H1 (cell line): ENCODE measurements at regions not wholly inside any gene's neighbourhood (a gene's known extent, or its start where the extent isn't known, plus 50 kb on each side); places are given as distances from the start of the nearest gene placed in this dataset.

Experiments
- CTCF ChIA-PET: fragments of 300-600 bp; sonication (Branson Sonifier 250); formaldehyde crosslinking; loops from one replicate; lab custom pipeline; 2021; ENCODE audit not compliant: partially characterized antibody; lab: Charles Lee
- POLR2A ChIA-PET: fragments of 300-600 bp; sonication (Branson Sonifier 250); formaldehyde crosslinking; loops from one replicate; lab custom pipeline; 2021; ENCODE audit warnings: inconsistent platforms; ENCODE audit not compliant: partially characterized antibody; lab: Charles Lee
- DNase-seq, 2 experiments: peaks; one replicate each; pipeline versions ENCODE4 v3.0.0 to v3.0.0-alpha.2; 2010 to 2022; ENCODE audit warnings: low spot score in 2 of 2, low read depth in 1 of 2, mixed read lengths in 1 of 2
- FAIRE-seq: peaks from 2 replicates; lab custom pipeline; 2011; peaks lifted over from hg19 to GRCh38; lab: Jason Lieb, UNC
- H2AFZ ChIP-seq: 2 replicates; pipeline ENCODE4 v1.8.1; 2012; ENCODE audit warnings: low read length, inconsistent platforms
- H2AK5ac ChIP-seq: 2 replicates; pipeline ENCODE4 v1.6.1; 2013; ENCODE audit warnings: low read depth, low read length
- H2BK120ac ChIP-seq: replicated peaks from 2 replicates; pipeline ENCODE3; 2013; ENCODE audit warnings: low read depth, low read length, inconsistent platforms
- H2BK12ac ChIP-seq: 2 replicates; pipeline ENCODE4 v1.6.1; 2013; ENCODE audit warnings: low read depth, low read length
- H2BK15ac ChIP-seq: 2 replicates; pipeline ENCODE4 v1.6.1; 2013; ENCODE audit warnings: low read length
- H2BK20ac ChIP-seq: 2 replicates; pipeline ENCODE4 v1.6.1; 2013; ENCODE audit warnings: low read length
- H2BK5ac ChIP-seq: 2 replicates; pipeline ENCODE4 v1.6.1; 2013; ENCODE audit warnings: low read depth, low read length
- H3K14ac ChIP-seq: 2 replicates; pipeline ENCODE4 v1.6.1; 2013; ENCODE audit warnings: inconsistent platforms; ENCODE audit not compliant: insufficient read length
- H3K18ac ChIP-seq: 2 replicates; pipeline ENCODE4 v1.6.1; 2013; ENCODE audit warnings: low read length; ENCODE audit errors: extremely low read depth
- H3K23ac ChIP-seq: 2 replicates; pipeline ENCODE4 v1.6.1; 2013; ENCODE audit warnings: inconsistent platforms; ENCODE audit not compliant: insufficient read length
- H3K23me2 ChIP-seq: 2 replicates; pipeline ENCODE4 v1.6.1; 2013; ENCODE audit warnings: low read depth, low read length
- H3K27ac ChIP-seq: 2 replicates; pipeline ENCODE4 v1.6.1; 2011; ENCODE audit warnings: low read depth, low read length, inconsistent platforms
- H3K27me3 ChIP-seq, 4 experiments: replicated peaks in 1 of 4; 1 replicate in 1 of 4; 2 replicates in 3 of 4; pipeline versions ENCODE4 v1.6.1 to v1.8.1; 2011 to 2013; ENCODE audit warnings: low read length in 3 of 4, mild to moderate bottlenecking in 3 of 4, inconsistent platforms in 2 of 4, mixed read lengths in 2 of 4, moderate library complexity in 1 of 4; ENCODE audit not compliant: control insufficient read depth in 3 of 4, insufficient read depth in 3 of 4; ENCODE audit errors: extremely low read depth in 1 of 4
- H3K36me3 ChIP-seq, 4 experiments: 2 replicates each; pipeline versions ENCODE4 v1.6.1 to v1.8.1; 2011 to 2013; ENCODE audit warnings: mild to moderate bottlenecking in 4 of 4, low read length in 3 of 4, moderate library complexity in 2 of 4, control low read depth in 1 of 4, inconsistent platforms in 1 of 4; ENCODE audit not compliant: insufficient read depth in 4 of 4, control insufficient read depth in 2 of 4
- H3K4ac ChIP-seq: replicated peaks from 2 replicates; pipeline ENCODE3; 2013; ENCODE audit warnings: low read length, low read depth, mixed read lengths, inconsistent platforms; ENCODE audit not compliant: insufficient read length
- H3K4me1 ChIP-seq, 4 experiments: replicated peaks in 1 of 4; 1 replicate in 1 of 4; 2 replicates in 3 of 4; pipeline versions ENCODE4 v1.6.1 to v1.8.1; 2011 to 2013; ENCODE audit warnings: low read length in 3 of 4, inconsistent platforms in 2 of 4, mixed read lengths in 1 of 4; ENCODE audit not compliant: insufficient read depth in 4 of 4, control insufficient read depth in 3 of 4
- H3K4me2 ChIP-seq, 2 experiments: 2 replicates each; pipeline versions ENCODE4 v1.6.1 to v1.8.1; 2011 to 2013; ENCODE audit warnings: low read depth in 2 of 2, low read length in 2 of 2, control low read depth in 1 of 2, inconsistent platforms in 1 of 2, mild to moderate bottlenecking in 1 of 2; ENCODE audit not compliant: insufficient read depth in 1 of 2
- H3K4me3 ChIP-seq, 4 experiments: fragments of 200-600, 300-600 bp in 1 of 4; sonication (generic), shearing (Covaris generic), sonication (Bioruptor Twin) in 1 of 4; 2 replicates each; pipeline versions ENCODE4 v1.5.1 to v1.8.1; 2011 to 2016; ENCODE audit warnings: low read length in 4 of 4, low read depth in 3 of 4, control low read depth in 2 of 4, inconsistent platforms in 2 of 4, mild to moderate bottlenecking in 2 of 4, mixed read lengths in 1 of 4, moderate library complexity in 1 of 4; ENCODE audit not compliant: insufficient read depth in 2 of 4; ENCODE audit errors: extremely low read depth in 1 of 4
- H3K56ac ChIP-seq: replicated peaks from 2 replicates; pipeline ENCODE3; 2013; ENCODE audit warnings: low read depth, mild to moderate bottlenecking, mixed read lengths, low read length, inconsistent platforms; ENCODE audit not compliant: insufficient read length
- H3K79me1 ChIP-seq: 2 replicates; pipeline ENCODE4 v1.6.1; 2013; ENCODE audit warnings: low read depth, low read length, control low read depth
- H3K79me2 ChIP-seq, 2 experiments: 2 replicates each; pipeline versions ENCODE4 v1.6.1 to v1.8.1; 2012 to 2013; ENCODE audit warnings: low read length in 2 of 2, mild to moderate bottlenecking in 2 of 2, inconsistent platforms in 1 of 2; ENCODE audit not compliant: insufficient read depth in 2 of 2, control insufficient read depth in 1 of 2
- H3K9ac ChIP-seq, 4 experiments: replicated peaks in 1 of 4; 1 replicate in 1 of 4; 2 replicates in 3 of 4; pipeline versions ENCODE4 v1.6.1 to v1.8.1; 2011 to 2013; ENCODE audit warnings: low read depth in 3 of 4, low read length in 3 of 4, control low read depth in 2 of 4, mild to moderate bottlenecking in 2 of 4, moderate library complexity in 2 of 4, inconsistent platforms in 1 of 4; ENCODE audit errors: extremely low read depth in 1 of 4
- H3K9me3 ChIP-seq, 2 experiments: 2 replicates each; pipeline versions ENCODE4 v1.6.1 to v1.8.1; 2012 to 2013; ENCODE audit warnings: mild to moderate bottlenecking in 2 of 2, moderate library complexity in 2 of 2, control low read depth in 1 of 2, inconsistent platforms in 1 of 2, low read depth in 1 of 2, low read length in 1 of 2, mixed read lengths in 1 of 2; ENCODE audit not compliant: insufficient read depth in 2 of 2
- H4K20me1 ChIP-seq, 2 experiments: replicated peaks in 1 of 2; 2 replicates each; pipeline versions ENCODE3 to v1.8.1; 2011 to 2013; ENCODE audit warnings: inconsistent platforms in 2 of 2, low read length in 2 of 2, mild to moderate bottlenecking in 1 of 2; ENCODE audit not compliant: insufficient read depth in 2 of 2, control insufficient read depth in 1 of 2
- H4K5ac ChIP-seq: 2 replicates; pipeline ENCODE4 v1.6.1; 2013; ENCODE audit warnings: low read length, low read depth, mixed read lengths, inconsistent platforms; ENCODE audit not compliant: insufficient read length
- H4K8ac ChIP-seq: 2 replicates; pipeline ENCODE4 v1.8.0; 2013; ENCODE audit warnings: mild to moderate bottlenecking, moderate library complexity, low read length, inconsistent platforms; ENCODE audit not compliant: insufficient read depth; ENCODE audit errors: extremely low read depth
- H4K91ac ChIP-seq: replicated peaks from 2 replicates; pipeline ENCODE3; 2013; ENCODE audit warnings: low read length, mixed read lengths, inconsistent platforms; ENCODE audit not compliant: insufficient read length
- ASH2L ChIP-seq: fragments of 200-600, 300-600 bp; sonication (generic); IDR thresholded peaks from one replicate; pipeline ENCODE4 v1.7.1; 2017; ENCODE audit warnings: low read length
- CBX5 ChIP-seq: fragments of 300-800, 300-1000 bp; sonication (generic); IDR thresholded peaks from 2 replicates; pipeline ENCODE4 v1.7.1; 2016; ENCODE audit warnings: antibody characterized with exemption, low read length, low read depth
- JUND ChIP-seq: IDR thresholded peaks from 2 replicates; pipeline ENCODE4 v1.6.1; 2011; ENCODE audit warnings: mild to moderate bottlenecking, improper control_type of control experiment, low read length
- MAFK ChIP-seq: IDR thresholded peaks from 2 replicates; pipeline ENCODE4 v1.6.1; 2012; ENCODE audit warnings: low read depth, mild to moderate bottlenecking, improper control_type of control experiment, low read length
- NANOG ChIP-seq: IDR thresholded peaks from 2 replicates; pipeline ENCODE4 v1.6.1; 2011; ENCODE audit warnings: low read length, low read depth, mild to moderate bottlenecking, inconsistent platforms; ENCODE audit not compliant: insufficient read depth, poor library complexity, severe bottlenecking
- POLR2AphosphoS5 ChIP-seq: IDR thresholded peaks from 2 replicates; pipeline ENCODE4 v1.6.1; 2011; ENCODE audit warnings: low read depth, low read length
- RAD21 ChIP-seq, 2 experiments: IDR thresholded peaks in 1 of 2; conservative IDR thresholded peaks in 1 of 2; 2 replicates each; pipeline ENCODE4 v1.6.1; 2011; ENCODE audit warnings: low read depth in 2 of 2, low read length in 2 of 2, improper control_type of control experiment in 1 of 2, inconsistent platforms in 1 of 2, mild to moderate bottlenecking in 1 of 2, moderate library complexity in 1 of 2
- RBBP5 ChIP-seq: IDR thresholded peaks from 2 replicates; pipeline ENCODE4 v1.7.1; 2012; ENCODE audit warnings: low read depth, mild to moderate bottlenecking, inconsistent platforms, low read length, moderate library complexity, borderline replicate concordance
- RNF2 ChIP-seq: fragments of 200-900, 300-1000 bp; sonication (generic); IDR thresholded peaks from 2 replicates; pipeline ENCODE4 v1.7.1; 2016; ENCODE audit warnings: borderline replicate concordance, low read depth, mild to moderate bottlenecking, antibody characterized with exemption, low read length; ENCODE audit not compliant: poor library complexity, severe bottlenecking; ENCODE audit errors: missing control alignments
- SIN3A ChIP-seq, 2 experiments: IDR thresholded peaks in 1 of 2; conservative IDR thresholded peaks in 1 of 2; 2 replicates each; pipeline ENCODE4 v1.6.1; 2011 to 2012; ENCODE audit warnings: low read length in 2 of 2, improper control_type of control experiment in 1 of 2, low read depth in 1 of 2, mild to moderate bottlenecking in 1 of 2
- SIRT6 ChIP-seq: IDR thresholded peaks from one replicate; pipeline ENCODE4 v1.7.1; 2012; ENCODE audit warnings: low read length, inconsistent platforms
- SRF ChIP-seq: IDR thresholded peaks from 2 replicates; pipeline ENCODE4 v1.6.1; 2011; ENCODE audit warnings: mild to moderate bottlenecking, low read depth, low read length, moderate library complexity
- TAF1 ChIP-seq: IDR thresholded peaks from 2 replicates; pipeline ENCODE4 v1.6.1; 2011; ENCODE audit warnings: mild to moderate bottlenecking, low read depth, low read length
- WGBS, 2 experiments: shearing (Covaris generic) in 1 of 2; methylation state at CpG; one replicate each; pipeline versions ENCODE4 v1.1.6 to v1.1.7; 2013 to 2015; ENCODE audit warnings: low lambda C conversion rate in 2 of 2, mixed read lengths in 2 of 2, inconsistent platforms in 1 of 2, low coverage in 1 of 2, missing lambda C conversion rate in 1 of 2; ENCODE audit not compliant: insufficient replicate concordance in 2 of 2, insufficient coverage in 1 of 2, insufficient read length in 1 of 2; ENCODE audit errors: extremely low coverage in 1 of 2, missing lambda C conversion rate in 1 of 2; 5-methylcytosine and 5-hydroxymethylcytosine counted together
- TF ChIP-seq, protein P1 (sequence below): IDR thresholded peaks from 2 replicates; pipeline ENCODE4 v1.6.1; 2011; ENCODE audit warnings: low read depth, mild to moderate bottlenecking, low read length; ENCODE audit not compliant: insufficient read depth

GRCh38 chr4:153074486-153074885 lies 129.8 kb upstream of the TRIM2 start:
- no peaks in the 10 kb centered on the region for H3K27me3 ChIP-seq
- no peak for DNase-seq
- TF ChIP-seq CBX5: no peak
- TF ChIP-seq MAFK: no peak
- no peak for TF ChIP-seq SIRT6
- TF ChIP-seq, protein P1, sequence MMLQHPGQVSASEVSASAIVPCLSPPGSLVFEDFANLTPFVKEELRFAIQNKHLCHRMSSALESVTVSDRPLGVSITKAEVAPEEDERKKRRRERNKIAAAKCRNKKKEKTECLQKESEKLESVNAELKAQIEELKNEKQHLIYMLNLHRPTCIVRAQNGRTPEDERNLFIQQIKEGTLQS: no peak
- TF ChIP-seq SIN3A (conservative IDR thresholded peaks at IDR 0.05 in 1 of 2, IDR thresholded peaks at IDR 0.05 in 1 of 2; ENCODE audit: low read depth in 1 of 2, low read length in 2 of 2): no peak
- TF ChIP-seq RNF2: no peak
- no peak for TF ChIP-seq JUND
- TF ChIP-seq TAF1: no peak
- no peak for TF ChIP-seq POLR2AphosphoS5
- no peak for TF ChIP-seq RAD21 (IDR thresholded peaks at IDR 0.05 in 1 of 2, conservative IDR thresholded peaks at IDR 0.05 in 1 of 2; ENCODE audit: low read depth in 2 of 2, low read length in 2 of 2)
- TF ChIP-seq RBBP5: no peak
- TF ChIP-seq SRF: no peak
- TF ChIP-seq NANOG: no peak
- no peak for TF ChIP-seq ASH2L
- no peak overlapping the region for H2BK15ac ChIP-seq
- H4K91ac ChIP-seq: no peak overlapping the region
- no peaks in the 10 kb centered on the region; a peak in 1 of 7 replicates for H3K4me1 ChIP-seq
- no peak overlapping the region for H3K23ac ChIP-seq
- ChIA-PET POLR2A (no interaction called here), CTCF (interaction anchor here (1.3 to 2.5 kb wide), 5 partner anchors 9 to 56 kb away, joined by 3 to 8 read pairs (median 7); no protein-coding TSS in a partner anchor)
- H4K5ac ChIP-seq: no peak overlapping the region
- H2BK5ac ChIP-seq: no peak overlapping the region
- H2BK20ac ChIP-seq: no peak overlapping the region
- no peak overlapping the region for H3K9ac ChIP-seq
- 72% methylated on average over 1 of the region's 1 CpG; no CpG with 5 or more reads in 1 of the 2 experiments for WGBS, 2 experiments
- no peaks in the 10 kb centered on the region for H4K20me1 ChIP-seq
- no peaks in the 10 kb centered on the region for H3K36me3 ChIP-seq
- no peaks in the 10 kb centered on the region for H3K79me2 ChIP-seq
- no peak overlapping the region for H3K56ac ChIP-seq
- no peak overlapping the region for H3K18ac ChIP-seq
- no peak overlapping the region for H3K4me2 ChIP-seq
- H3K27ac ChIP-seq: no peak overlapping the region
- H2BK12ac ChIP-seq: no peak overlapping the region
- no peak overlapping the region for H3K14ac ChIP-seq
- no peak for FAIRE-seq
- H3K4ac ChIP-seq: no peak overlapping the region
- no peaks in the 10 kb centered on the region for H3K9me3 ChIP-seq
- H3K4me3 ChIP-seq: no peak overlapping the region
- H2AFZ ChIP-seq: no peak overlapping the region
- H2AK5ac ChIP-seq: no peak overlapping the region
- H4K8ac ChIP-seq: no peak overlapping the region
- no peaks in the 10 kb centered on the region for H3K79me1 ChIP-seq
- H2BK120ac ChIP-seq: no peak overlapping the region
- H3K23me2 ChIP-seq: no peaks in the 10 kb centered on the region
